GM19035 (cell line): ENCODE measurements at regions not wholly inside any gene's neighbourhood (a gene's known extent, or its start where the extent isn't known, plus 50 kb on each side); places are given as distances from the start of the nearest gene placed in this dataset.

Experiments
- ATAC-seq: cut with Tn5 transposase; IDR thresholded peaks from one replicate; pipeline ENCODE4 v1.9.1; 2021; ENCODE audit not compliant: unreplicated experiment

GRCh38 chr11:111194860-111195568 is 50.5 kb upstream of the POU2AF2 start:
- no peak for ATAC-seq

GRCh38 chr11:111193924-111194490 is 51.5 kb upstream of the POU2AF2 start:
- ATAC-seq, result no peak

- ATAC-seq, result no peak
Observed at GRCh38 chr11:111189466-111189865, 56.1 kb upstream of the POU2AF2 start.

- ATAC-seq, result no peak
Observed at GRCh38 chr11:111186308-111186915, 59.1 kb upstream of the POU2AF2 start.

DNA sequence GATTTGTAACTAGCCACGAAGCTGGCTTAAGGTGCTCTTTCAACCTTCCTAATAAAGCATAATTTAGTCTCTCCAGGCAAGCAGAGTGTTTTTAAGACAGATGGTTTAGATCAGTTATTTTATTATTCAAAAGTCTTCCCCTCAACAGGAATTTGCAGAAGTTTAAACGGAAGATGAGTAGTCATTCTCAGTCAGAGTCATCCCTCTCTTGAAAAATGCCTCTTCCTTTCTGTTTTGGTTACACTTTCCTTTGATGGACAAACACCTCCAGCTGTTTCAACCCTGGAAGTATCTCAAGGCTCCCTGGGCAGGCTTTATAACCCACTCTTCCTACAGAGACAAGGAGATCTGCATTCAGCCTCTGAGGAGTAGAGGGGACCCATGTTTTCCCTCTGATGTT is 60.3 kb upstream of the POU2AF2 start:
- no peak for ATAC-seq

DNA sequence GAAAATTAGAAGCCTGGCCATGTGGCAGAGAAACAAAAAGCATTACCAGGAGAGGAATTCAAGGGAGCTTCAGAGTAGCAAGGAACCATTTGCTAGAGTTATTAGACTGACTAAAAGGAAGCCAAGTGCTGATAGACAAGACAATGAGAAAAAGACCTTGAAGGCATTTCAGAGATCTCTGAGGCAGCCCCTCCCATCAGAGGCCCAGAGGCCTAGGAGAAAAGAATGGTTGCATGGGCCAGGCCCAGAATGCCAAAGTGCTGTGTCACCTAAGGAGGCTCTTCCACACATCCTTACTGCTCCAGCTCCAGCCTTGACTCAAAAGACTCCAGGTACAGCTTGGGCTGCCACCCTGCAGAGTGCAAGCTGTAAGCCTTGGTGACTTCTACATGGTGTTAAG is 61.8 kb upstream of the POU2AF2 start:
- no peak for ATAC-seq

GRCh38 chr11:111179184-111179910 is 66.2 kb upstream of the POU2AF2 start:
- ATAC-seq, result no peak

- ATAC-seq, result peak; percentile 66
Observed at GRCh38 chr11:111177037-111177871, 68.3 kb upstream of the POU2AF2 start.

DNA sequence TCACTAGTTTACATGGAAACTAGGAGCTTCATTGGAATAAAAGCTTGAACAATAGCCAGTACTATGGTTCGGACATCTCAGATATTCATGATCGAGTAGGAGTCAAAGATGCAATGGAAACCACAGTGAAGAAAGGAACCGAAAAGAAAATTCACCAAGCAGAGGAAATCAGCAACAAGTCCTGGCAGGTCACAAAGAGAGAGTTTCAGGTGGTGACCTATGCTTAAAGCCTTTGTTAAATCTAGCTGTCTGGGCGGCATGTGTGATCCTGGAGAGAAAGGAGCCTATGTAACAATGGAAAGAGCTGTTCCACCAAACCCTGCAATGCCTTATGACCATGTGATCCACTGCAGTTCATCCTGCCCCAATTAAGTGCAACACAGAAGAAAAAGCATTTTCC is 68.9 kb upstream of the POU2AF2 start:
- peak; percentile 61 for ATAC-seq

DNA sequence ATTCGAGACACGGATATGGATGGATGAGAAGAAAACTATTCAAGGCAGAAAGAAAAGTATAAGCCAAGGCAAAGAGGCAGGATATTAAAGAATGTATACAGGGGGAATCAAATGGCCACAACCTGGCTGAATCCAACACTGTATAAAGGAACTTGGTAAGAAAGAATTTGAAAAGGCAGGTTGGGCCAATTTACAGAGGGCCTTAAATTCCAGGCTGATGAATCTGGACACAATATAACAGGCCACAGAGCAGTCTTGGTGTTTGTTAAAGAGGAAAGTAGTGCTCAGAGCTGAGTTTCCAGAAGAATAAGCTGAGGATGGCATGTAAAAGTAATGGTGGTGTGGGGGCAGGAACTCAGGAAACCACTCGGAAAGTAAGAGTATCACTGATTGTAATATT is 72.3 kb upstream of the POU2AF2 start:
- no peak for ATAC-seq

DNA sequence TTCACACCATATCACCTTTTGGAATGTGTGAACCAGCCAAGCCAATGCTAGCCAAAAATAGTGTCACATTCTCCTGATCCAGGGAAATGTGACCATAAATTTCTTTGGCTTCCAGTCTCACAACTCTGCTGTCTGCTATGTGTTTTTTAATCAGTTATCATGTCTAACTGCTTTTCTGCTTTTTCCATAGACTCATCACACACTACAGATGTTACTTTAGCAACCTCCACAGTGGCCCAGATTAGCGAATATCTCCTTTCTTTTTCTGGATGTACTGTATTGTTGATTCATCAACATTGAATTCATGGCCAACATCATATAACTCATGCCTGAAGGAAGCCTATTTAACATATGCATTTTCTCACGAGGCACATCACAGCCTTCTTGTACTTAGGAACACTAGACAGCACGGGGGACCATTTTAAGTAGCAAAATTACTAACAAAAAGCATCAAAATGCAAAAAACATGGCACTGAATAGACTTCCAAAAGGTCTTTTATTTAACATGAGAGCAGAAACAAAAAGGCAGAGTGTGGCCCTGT is 73.1 kb upstream of the POU2AF2 start:
- ATAC-seq, result no peak

DNA sequence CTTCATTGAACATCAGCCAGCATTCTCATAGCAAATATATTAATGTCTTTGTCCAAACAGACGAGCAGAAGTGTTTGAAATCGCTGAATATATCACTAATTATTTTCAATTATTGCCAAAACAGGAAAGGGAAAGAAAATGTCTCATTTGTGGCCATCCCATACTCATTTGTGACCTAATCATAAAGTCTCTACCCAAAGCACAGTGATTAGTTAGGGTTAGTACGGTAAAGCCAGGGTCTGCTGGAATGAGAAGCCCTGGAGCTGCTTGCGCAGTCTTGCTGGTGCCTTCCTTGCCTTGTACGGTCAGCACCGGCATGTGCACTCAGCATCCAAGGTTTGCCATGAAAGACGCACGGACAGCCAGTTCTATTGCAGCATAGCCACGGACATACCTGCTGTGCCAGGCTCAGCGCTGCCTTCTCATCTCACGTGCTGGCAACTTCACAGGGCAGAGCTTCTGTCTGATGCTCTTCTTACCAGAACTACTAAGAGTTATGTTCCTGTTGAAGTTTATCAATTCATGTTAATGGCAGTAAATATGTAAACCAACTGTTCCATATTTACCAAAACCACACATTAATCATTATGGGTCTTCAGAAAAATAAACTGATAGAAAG is 74.7 kb upstream of the POU2AF2 start:
- ATAC-seq, result no peak

GRCh38 chr11:111169367-111169766 is 76.2 kb upstream of the POU2AF2 start:
- ATAC-seq, result no peak

DNA sequence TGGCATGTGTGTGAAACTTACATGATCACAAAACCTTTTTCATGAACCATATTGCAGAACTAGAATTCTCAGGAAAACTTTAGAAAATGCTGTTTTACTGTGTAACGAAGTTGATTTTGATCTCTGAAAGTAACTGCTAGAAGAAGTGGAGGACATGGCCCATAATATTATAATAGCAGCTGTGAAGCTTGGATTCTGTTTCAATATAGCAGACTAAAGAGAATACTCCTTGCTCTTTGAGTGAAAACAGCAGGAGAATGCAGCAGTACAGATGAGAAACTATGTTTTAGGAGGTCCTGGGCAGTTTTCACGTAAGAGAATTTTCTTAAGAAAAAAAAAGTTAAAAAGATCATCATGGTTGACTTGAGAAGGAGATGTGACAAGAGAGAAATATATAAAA is 76.7 kb upstream of the POU2AF2 start:
- ATAC-seq, result no peak

- ATAC-seq, result no peak
Observed at GRCh38 chr11:111167666-111168065, 77.9 kb upstream of the POU2AF2 start.

DNA sequence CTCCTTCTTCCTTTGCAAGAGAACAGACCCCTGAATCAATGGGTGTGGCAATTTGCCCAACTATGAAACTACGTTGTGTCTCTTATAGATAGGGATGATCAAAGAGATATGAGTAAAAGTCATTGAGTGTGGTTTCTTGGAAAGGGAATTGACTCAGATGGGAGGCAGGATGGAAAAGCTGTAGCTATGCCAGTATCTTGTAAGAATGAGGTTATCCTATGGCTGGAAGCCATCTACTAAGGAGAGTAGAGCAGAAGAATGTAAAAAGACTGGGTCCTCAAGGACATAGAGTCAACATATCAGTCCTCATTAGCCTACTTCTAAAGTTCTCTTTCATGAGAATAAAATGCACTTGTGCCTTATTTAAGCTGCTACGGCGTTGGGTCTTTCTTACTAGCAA is 78.9 kb upstream of the POU2AF2 start:
- ATAC-seq, result no peak

DNA sequence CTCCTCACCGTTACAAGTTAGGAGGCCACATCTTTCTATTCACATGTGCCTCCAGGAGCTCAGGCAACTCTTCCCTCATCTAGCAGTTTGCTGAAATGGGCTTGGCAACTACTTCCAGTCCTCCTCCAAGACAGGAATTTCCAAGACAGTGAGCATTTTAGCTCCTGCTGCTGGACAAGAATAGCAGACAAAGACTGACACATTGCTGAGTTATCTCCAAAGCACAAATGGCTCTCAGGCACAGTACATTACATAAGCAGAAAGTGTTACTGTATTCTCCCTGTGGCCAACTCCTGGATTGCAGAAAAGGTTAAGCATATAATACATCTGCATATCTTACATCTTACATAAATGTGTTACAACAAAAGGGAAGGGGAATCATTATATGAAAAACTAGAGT is 83.2 kb upstream of the POU2AF2 start:
- ATAC-seq, result no peak

DNA sequence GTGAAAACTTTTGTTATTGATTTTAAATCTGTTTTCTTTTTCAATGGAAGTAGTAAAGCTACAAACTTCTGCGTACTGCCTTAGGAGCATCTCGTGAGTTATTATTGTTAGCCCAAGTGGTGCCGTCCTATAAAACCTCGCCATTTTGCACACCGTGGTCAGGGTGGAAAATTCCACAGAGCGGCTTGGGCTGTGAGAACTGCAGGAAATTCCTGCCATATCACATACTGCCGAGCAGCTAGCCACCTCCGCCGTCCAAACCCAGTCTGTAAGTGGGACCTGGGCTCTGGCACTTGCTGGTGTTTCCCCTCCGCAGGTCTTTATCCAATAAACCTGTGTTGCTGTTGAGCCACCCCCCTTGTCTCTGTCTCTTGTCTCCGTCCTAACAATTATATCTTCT is 88.0 kb upstream of the POU2AF2 start:
- ATAC-seq, result no peak

GRCh38 chr11:111155021-111155420 is 90.5 kb upstream of the POU2AF2 start:
- ATAC-seq, result no peak

DNA sequence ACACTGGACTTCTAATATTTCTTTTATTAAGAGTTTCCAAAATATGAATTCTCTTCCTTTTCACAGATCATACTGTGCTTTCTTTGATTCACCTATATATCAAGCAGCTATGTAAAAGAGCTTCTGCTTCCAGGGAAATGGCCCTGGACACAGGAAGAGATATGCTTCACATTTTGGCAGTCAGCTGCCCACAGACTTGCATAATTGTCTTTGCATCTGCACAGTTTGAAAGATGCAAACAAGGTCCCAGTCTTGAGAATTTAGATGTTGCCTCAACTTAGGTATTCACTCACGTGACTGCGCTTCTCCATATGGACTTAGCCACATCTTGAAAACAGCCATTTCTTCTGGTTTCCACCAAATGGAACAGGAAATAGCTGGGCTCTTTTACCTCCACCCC is 92.3 kb upstream of the POU2AF2 start:
- ATAC-seq, result no peak
